ENCODE measurements at regions not wholly inside any gene's neighbourhood (a gene's known extent, or its start where the extent isn't known, plus 50 kb on each side); places are given as distances from the start of the nearest gene placed in this dataset.
"Not testable (repeated sequence)": the region's sequence is repeated elsewhere in the genome, so short reads cannot be mapped to it uniquely, and the experiment has no call there.

GRCh38 chr16:16935909-16936308 is 534.9 kb downstream of the XYLT1 start:
- H3K9me3 ChIP-seq (ENCODE audit: low read length); H3K27me3 Mint-ChIP-seq; H3K9me3 Mint-ChIP-seq; POLR2A ChIA-PET; DNase-seq; H3K4me3 ChIP-seq (ENCODE audit: low read length); H3K36me3 ChIP-seq (ENCODE audit: insufficient read depth, low read length); H3K36me3 Mint-ChIP-seq; H3K4me1 ChIP-seq (ENCODE audit: insufficient read depth, low read length); H3K27ac ChIP-seq (ENCODE audit: low read depth, low read length); H3K4me1 Mint-ChIP-seq; H3K4me3 Mint-ChIP-seq; H3K27me3 ChIP-seq (ENCODE audit: insufficient read depth, low read length, poor library complexity, severe bottlenecking); H3K27ac Mint-ChIP-seq; CTCF ChIA-PET: not testable (repeated sequence)

GRCh38 chr16:16937576-16937975 is 533.2 kb downstream of the XYLT1 start:
- Mint-ChIP-seq H3K27me3 (peaks cover 5 to 7% of the 10 kb centered on the region in 2 donors), H3K27ac (no peak overlapping the region), H3K4me1 (no peaks in the 10 kb centered on the region), H3K4me3 (no peak overlapping the region), H3K36me3 (no peaks in the 10 kb centered on the region), H3K9me3 (no peaks in the 10 kb centered on the region)
- ChIA-PET POLR2A (no interaction called here), CTCF (no interaction called here)
- DNase-seq: no peak
- Histone ChIP-seq H3K9me3 (ENCODE audit: low read length) (no peaks in the 10 kb centered on the region), H3K4me1 (ENCODE audit: insufficient read depth, low read length) (no peaks in the 10 kb centered on the region), H3K4me3 (ENCODE audit: low read length) (no peak overlapping the region), H3K27me3 (ENCODE audit: insufficient read depth, low read length, poor library complexity, severe bottlenecking) (no peaks in the 10 kb centered on the region), H3K27ac (ENCODE audit: low read depth, low read length) (no peak overlapping the region), H3K36me3 (ENCODE audit: insufficient read depth, low read length) (no peaks in the 10 kb centered on the region)

GRCh38 chr16:16938009-16938408 is 532.8 kb downstream of the XYLT1 start:
- Mint-ChIP-seq H3K27ac (no peak overlapping the region), H3K4me3 (no peak overlapping the region), H3K36me3 (no peaks in the 10 kb centered on the region), H3K9me3 (no peaks in the 10 kb centered on the region), H3K27me3 (peaks cover 5 to 7% of the 10 kb centered on the region in 2 donors), H3K4me1 (no peaks in the 10 kb centered on the region)
- Histone ChIP-seq H3K36me3 (ENCODE audit: insufficient read depth, low read length) (no peaks in the 10 kb centered on the region), H3K27ac (ENCODE audit: low read depth, low read length) (no peak overlapping the region), H3K9me3 (ENCODE audit: low read length) (no peaks in the 10 kb centered on the region), H3K4me1 (ENCODE audit: insufficient read depth, low read length) (no peaks in the 10 kb centered on the region), H3K27me3 (ENCODE audit: insufficient read depth, low read length, poor library complexity, severe bottlenecking) (no peaks in the 10 kb centered on the region), H3K4me3 (ENCODE audit: low read length) (no peak overlapping the region)
- ChIA-PET POLR2A (no interaction called here), CTCF (no interaction called here)
- no peak for DNase-seq

GRCh38 chr16:16938980-16939379 is 531.8 kb downstream of the XYLT1 start:
- ChIA-PET CTCF (no interaction called here), POLR2A (no interaction called here)
- H3K36me3 Mint-ChIP-seq: no peaks in the 10 kb centered on the region
- no peak overlapping the region for H3K27ac ChIP-seq (ENCODE audit: low read depth, low read length)
- H3K27me3 ChIP-seq (ENCODE audit: insufficient read depth, low read length, poor library complexity, severe bottlenecking): no peaks in the 10 kb centered on the region
- H3K27me3 Mint-ChIP-seq: peaks cover 5 to 7% of the 10 kb centered on the region in 2 donors
- H3K27ac Mint-ChIP-seq: no peak overlapping the region
- no peaks in the 10 kb centered on the region for H3K4me1 Mint-ChIP-seq
- no peaks in the 10 kb centered on the region for H3K9me3 Mint-ChIP-seq
- H3K4me3 Mint-ChIP-seq: no peak overlapping the region
- no peak overlapping the region for H3K4me3 ChIP-seq (ENCODE audit: low read length)
- DNase-seq: no peak
- H3K36me3 ChIP-seq (ENCODE audit: insufficient read depth, low read length): no peaks in the 10 kb centered on the region
- no peaks in the 10 kb centered on the region for H3K4me1 ChIP-seq (ENCODE audit: insufficient read depth, low read length)
- no peaks in the 10 kb centered on the region for H3K9me3 ChIP-seq (ENCODE audit: low read length)

- Mint-ChIP-seq H3K27me3 (peaks cover 5 to 7% of the 10 kb centered on the region in 2 donors), H3K4me1 (no peaks in the 10 kb centered on the region), H3K27ac (peak overlapping the region in 1 of 8 donors; percentile 23), H3K9me3 (no peaks in the 10 kb centered on the region), H3K4me3 (no peak overlapping the region), H3K36me3 (no peaks in the 10 kb centered on the region)
- Histone ChIP-seq H3K4me3 (ENCODE audit: low read length) (no peak overlapping the region), H3K9me3 (ENCODE audit: low read length) (no peaks in the 10 kb centered on the region), H3K27me3 (ENCODE audit: insufficient read depth, low read length, poor library complexity, severe bottlenecking) (no peaks in the 10 kb centered on the region), H3K27ac (ENCODE audit: low read depth, low read length) (no peak overlapping the region), H3K36me3 (ENCODE audit: insufficient read depth, low read length) (no peaks in the 10 kb centered on the region), H3K4me1 (ENCODE audit: insufficient read depth, low read length) (no peaks in the 10 kb centered on the region)
- ChIA-PET POLR2A (no interaction called here), CTCF (no interaction called here)
- DNase-seq: no peak
Measured at GRCh38 chr16:16940351-16940750, 530.4 kb downstream of the XYLT1 start.

GRCh38 chr16:16942849-16943248 is 527.9 kb downstream of the XYLT1 start:
- H3K4me3 ChIP-seq (ENCODE audit: low read length); H3K27ac ChIP-seq (ENCODE audit: low read depth, low read length); POLR2A ChIA-PET; DNase-seq; H3K27ac Mint-ChIP-seq; H3K4me3 Mint-ChIP-seq; H3K36me3 ChIP-seq (ENCODE audit: insufficient read depth, low read length); CTCF ChIA-PET; H3K4me1 ChIP-seq (ENCODE audit: insufficient read depth, low read length); H3K9me3 Mint-ChIP-seq; H3K9me3 ChIP-seq (ENCODE audit: low read length); H3K36me3 Mint-ChIP-seq; H3K27me3 Mint-ChIP-seq; H3K4me1 Mint-ChIP-seq; H3K27me3 ChIP-seq (ENCODE audit: insufficient read depth, low read length, poor library complexity, severe bottlenecking): not testable (repeated sequence)

GRCh38 chr16:16945207-16945606 is 525.6 kb downstream of the XYLT1 start:
- Mint-ChIP-seq H3K4me3 (no peak overlapping the region), H3K27me3 (peaks cover 3 to 6% of the 10 kb centered on the region in 2 donors), H3K9me3 (peaks cover 4 to 10% (median 9%) of the 10 kb centered on the region in 5 donors), H3K36me3 (peaks cover 0 to 17% (median 2%) of the 10 kb centered on the region in 3 donors), H3K27ac (no peak overlapping the region), H3K4me1 (no peaks in the 10 kb centered on the region)
- no peaks in the 10 kb centered on the region for H3K36me3 ChIP-seq (ENCODE audit: insufficient read depth, low read length)
- no peak overlapping the region for H3K27ac ChIP-seq (ENCODE audit: low read depth, low read length)
- no peaks in the 10 kb centered on the region for H3K27me3 ChIP-seq (ENCODE audit: insufficient read depth, low read length, poor library complexity, severe bottlenecking)
- no peak overlapping the region for H3K4me3 ChIP-seq (ENCODE audit: low read length)
- CTCF ChIA-PET: no interaction called here
- POLR2A ChIA-PET: no interaction called here
- no peak for DNase-seq
- H3K4me1 ChIP-seq (ENCODE audit: insufficient read depth, low read length): no peaks in the 10 kb centered on the region
- H3K9me3 ChIP-seq (ENCODE audit: low read length): no peaks in the 10 kb centered on the region

- peaks cover 0 to 11% of the 10 kb centered on the region in 2 donors for H3K27me3 Mint-ChIP-seq
- H3K36me3 Mint-ChIP-seq: no peaks in the 10 kb centered on the region
- Histone ChIP-seq H3K4me3 (ENCODE audit: low read length) (no peak overlapping the region), H3K27ac (ENCODE audit: low read depth, low read length) (no peak overlapping the region), H3K36me3 (ENCODE audit: insufficient read depth, low read length) (no peaks in the 10 kb centered on the region), H3K4me1 (ENCODE audit: insufficient read depth, low read length) (no peaks in the 10 kb centered on the region), H3K9me3 (ENCODE audit: low read length) (no peaks in the 10 kb centered on the region), H3K27me3 (ENCODE audit: insufficient read depth, low read length, poor library complexity, severe bottlenecking) (no peaks in the 10 kb centered on the region)
- H3K4me1 Mint-ChIP-seq: peaks cover 0 to 5% (median 0%) of the 10 kb centered on the region in 3 donors
- ChIA-PET CTCF (no interaction called here), POLR2A (no interaction called here)
- no peaks in the 10 kb centered on the region for H3K9me3 Mint-ChIP-seq
- no peak overlapping the region for H3K4me3 Mint-ChIP-seq
- no peak for DNase-seq
- H3K27ac Mint-ChIP-seq: no peak overlapping the region
Measured at GRCh38 chr16:16956376-16956775, 514.4 kb downstream of the XYLT1 start.

GRCh38 chr16:16960785-16961184 is 510.0 kb downstream of the XYLT1 start:
- no peak overlapping the region for H3K4me3 ChIP-seq (ENCODE audit: low read length)
- CTCF ChIA-PET: no interaction called here
- Mint-ChIP-seq H3K27ac (no peak overlapping the region), H3K36me3 (no peaks in the 10 kb centered on the region), H3K4me1 (peaks cover 0 to 5% (median 0%) of the 10 kb centered on the region in 3 donors), H3K4me3 (no peak overlapping the region), H3K9me3 (no peaks in the 10 kb centered on the region), H3K27me3 (peaks cover 4 to 20% of the 10 kb centered on the region in 2 donors)
- H3K36me3 ChIP-seq (ENCODE audit: insufficient read depth, low read length): no peaks in the 10 kb centered on the region
- no peaks in the 10 kb centered on the region for H3K4me1 ChIP-seq (ENCODE audit: insufficient read depth, low read length)
- POLR2A ChIA-PET: no interaction called here
- no peak overlapping the region for H3K27ac ChIP-seq (ENCODE audit: low read depth, low read length)
- H3K9me3 ChIP-seq (ENCODE audit: low read length): no peaks in the 10 kb centered on the region
- no peaks in the 10 kb centered on the region for H3K27me3 ChIP-seq (ENCODE audit: insufficient read depth, low read length, poor library complexity, severe bottlenecking)
- no peak for DNase-seq

All from CD8-positive, alpha-beta memory T cell (primary cell).